SU-DHL-6 (cell line): ENCODE measurements at regions not wholly inside any gene's neighbourhood (a gene's known extent, or its start where the extent isn't known, plus 50 kb on each side); places are given as distances from the start of the nearest gene placed in this dataset.
"Not testable (repeated sequence)": the region's sequence is repeated elsewhere in the genome, so short reads cannot be mapped to it uniquely, and the experiment has no call there.

Source experiments
- H2AFZ ChIP-seq: fragments of 200-600 bp; sonication (generic); 2 replicates; pipeline ENCODE4 v1.6.1; 2014; ENCODE audit warnings: low read depth, mild to moderate bottlenecking, moderate library complexity, mixed read lengths, antibody characterized with exemption, low read length; ENCODE audit not compliant: severe bottlenecking
- H3F3A ChIP-seq: fragments of 200-600 bp; shearing (Covaris generic); 2 replicates; pipeline ENCODE4 v1.6.0; 2016; ENCODE audit warnings: antibody characterized with exemption, mild to moderate bottlenecking; ENCODE audit not compliant: insufficient read depth
- H3K27ac ChIP-seq: fragments of 200-600 bp; sonication (generic); 2 replicates; pipeline ENCODE4 v1.5.1; 2016; ENCODE audit warnings: low read depth, mild to moderate bottlenecking, low read length, moderate library complexity, mixed read lengths
- H3K27me3 ChIP-seq: fragments of 200-600 bp; sonication (generic), shearing (Covaris generic); 2 replicates; pipeline ENCODE4 v1.6.0; 2014; ENCODE audit warnings: mild to moderate bottlenecking, low read length
- H3K36me3 ChIP-seq: fragments of 200-600 bp; sonication (generic); 2 replicates; pipeline ENCODE4 v1.6.1; 2014; ENCODE audit warnings: mild to moderate bottlenecking, low read length, mixed read lengths
- H3K4me2 ChIP-seq: fragments of 300-600, 200-600 bp; shearing (Covaris generic), sonication (generic); 2 replicates; pipeline ENCODE4 v1.6.0; 2014; ENCODE audit warnings: low read length, low read depth, mild to moderate bottlenecking; ENCODE audit not compliant: poor library complexity, severe bottlenecking
- H3K4me3 ChIP-seq: fragments of 200-600 bp; sonication (generic); 2 replicates; pipeline ENCODE4 v1.5.1; 2014; ENCODE audit warnings: antibody characterized with exemption, low read length, mild to moderate bottlenecking, mixed read lengths; ENCODE audit not compliant: insufficient read depth, poor library complexity, severe bottlenecking
- H3K79me2 ChIP-seq: fragments of 200-600 bp; sonication (generic); 2 replicates; pipeline ENCODE4 v1.6.1; 2014; ENCODE audit warnings: mild to moderate bottlenecking, low read length, moderate library complexity; ENCODE audit not compliant: insufficient read depth
- H3K9ac ChIP-seq: fragments of 200-600 bp; sonication (generic); 2 replicates; pipeline ENCODE4 v1.7.0; 2014; ENCODE audit warnings: mild to moderate bottlenecking, low read length
- H3K9me2 ChIP-seq: fragments of 200-600 bp; sonication (generic); replicated peaks from 2 replicates; pipeline ENCODE4 v1.6.1; 2014; ENCODE audit warnings: low read length; ENCODE audit not compliant: insufficient read depth
- H3K9me3 ChIP-seq: fragments of 200-600 bp; sonication (generic); 2 replicates; pipeline ENCODE4 v1.6.1; 2014; ENCODE audit warnings: low read length, mixed read lengths; ENCODE audit not compliant: insufficient read depth
- H4K20me1 ChIP-seq: fragments of 200-600 bp; sonication (generic); 2 replicates; pipeline ENCODE4 v1.6.1; 2014; ENCODE audit warnings: low read depth, mild to moderate bottlenecking, antibody characterized with exemption, low read length, moderate library complexity, mixed read lengths
- EZH2phosphoT487 ChIP-seq: fragments of 200-600 bp; sonication (generic), shearing (Covaris generic); conservative IDR thresholded peaks from 2 replicates; pipeline ENCODE4 v1.6.1; 2018; ENCODE audit warnings: mild to moderate bottlenecking, antibody characterized with exemption, low read length, moderate library complexity, mixed read lengths
- TF ChIP-seq, protein P1 (sequence below): fragments of 200-600 bp; sonication (generic); IDR thresholded peaks from one replicate; pipeline ENCODE4 v1.5.1; 2017; ENCODE audit warnings: antibody characterized with exemption, mild to moderate bottlenecking, low read length, moderate library complexity; ENCODE audit not compliant: insufficient read depth, poor library complexity, severe bottlenecking

DNA sequence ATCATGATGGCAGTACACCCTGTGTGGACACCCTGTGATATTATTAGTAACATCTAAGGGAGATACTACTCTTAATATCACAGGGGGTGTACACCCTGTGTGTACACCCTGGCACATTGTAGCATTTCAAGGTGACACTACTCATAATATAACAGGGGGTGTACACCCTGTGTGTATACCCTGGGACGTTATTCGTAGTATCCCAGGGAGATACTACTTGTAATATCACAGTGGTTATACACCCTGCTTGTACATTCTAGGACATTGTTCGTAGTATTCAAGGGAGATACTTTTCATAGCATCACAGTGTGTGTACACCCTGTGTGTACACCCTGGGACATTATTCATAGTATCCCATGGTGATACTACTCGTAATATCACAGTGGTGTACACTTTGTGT lies 67.4 kb upstream of the CNIH3 start:
- no peak overlapping the region for H3K4me3 ChIP-seq
- H4K20me1 ChIP-seq: no peaks in the 10 kb centered on the region
- no peak for TF ChIP-seq EZH2phosphoT487
- TF ChIP-seq, protein P1, sequence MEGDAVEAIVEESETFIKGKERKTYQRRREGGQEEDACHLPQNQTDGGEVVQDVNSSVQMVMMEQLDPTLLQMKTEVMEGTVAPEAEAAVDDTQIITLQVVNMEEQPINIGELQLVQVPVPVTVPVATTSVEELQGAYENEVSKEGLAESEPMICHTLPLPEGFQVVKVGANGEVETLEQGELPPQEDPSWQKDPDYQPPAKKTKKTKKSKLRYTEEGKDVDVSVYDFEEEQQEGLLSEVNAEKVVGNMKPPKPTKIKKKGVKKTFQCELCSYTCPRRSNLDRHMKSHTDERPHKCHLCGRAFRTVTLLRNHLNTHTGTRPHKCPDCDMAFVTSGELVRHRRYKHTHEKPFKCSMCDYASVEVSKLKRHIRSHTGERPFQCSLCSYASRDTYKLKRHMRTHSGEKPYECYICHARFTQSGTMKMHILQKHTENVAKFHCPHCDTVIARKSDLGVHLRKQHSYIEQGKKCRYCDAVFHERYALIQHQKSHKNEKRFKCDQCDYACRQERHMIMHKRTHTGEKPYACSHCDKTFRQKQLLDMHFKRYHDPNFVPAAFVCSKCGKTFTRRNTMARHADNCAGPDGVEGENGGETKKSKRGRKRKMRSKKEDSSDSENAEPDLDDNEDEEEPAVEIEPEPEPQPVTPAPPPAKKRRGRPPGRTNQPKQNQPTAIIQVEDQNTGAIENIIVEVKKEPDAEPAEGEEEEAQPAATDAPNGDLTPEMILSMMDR: no peak
- H3K79me2 ChIP-seq: no peaks in the 10 kb centered on the region
- no peak overlapping the region for H3K4me2 ChIP-seq
- H2AFZ ChIP-seq: no peak overlapping the region
- no peaks in the 10 kb centered on the region for H3F3A ChIP-seq
- no peak overlapping the region for H3K9ac ChIP-seq
- H3K9me2 ChIP-seq: no peaks in the 10 kb centered on the region
- no peaks in the 10 kb centered on the region for H3K27me3 ChIP-seq
- no peak overlapping the region for H3K27ac ChIP-seq
- H3K36me3 ChIP-seq: no peaks in the 10 kb centered on the region
- no peaks in the 10 kb centered on the region for H3K9me3 ChIP-seq

DNA sequence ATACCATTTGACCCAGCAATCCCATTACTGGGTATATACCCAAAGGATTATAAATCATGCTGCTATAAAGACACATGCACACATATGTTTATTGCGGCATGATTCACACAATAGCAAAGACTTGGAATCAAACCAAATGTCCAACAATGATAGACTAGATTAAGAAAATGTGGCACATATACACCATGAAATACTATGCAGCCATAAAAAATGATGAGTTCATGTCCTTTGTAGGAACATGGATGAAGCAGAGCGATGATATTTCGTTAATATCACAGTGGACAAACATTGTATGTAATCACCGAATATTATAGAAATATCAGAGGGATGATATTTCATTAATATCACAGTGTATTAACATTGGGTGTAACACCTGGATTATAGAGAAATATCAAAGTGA lies 64.9 kb upstream of the CNIH3 start:
- not testable (repeated sequence) for H3K9me3 ChIP-seq, H2AFZ ChIP-seq, H4K20me1 ChIP-seq, H3K4me2 ChIP-seq, H3F3A ChIP-seq, H3K36me3 ChIP-seq, H3K9me2 ChIP-seq, H3K27ac ChIP-seq, H3K4me3 ChIP-seq, H3K27me3 ChIP-seq, H3K79me2 ChIP-seq, H3K9ac ChIP-seq

DNA sequence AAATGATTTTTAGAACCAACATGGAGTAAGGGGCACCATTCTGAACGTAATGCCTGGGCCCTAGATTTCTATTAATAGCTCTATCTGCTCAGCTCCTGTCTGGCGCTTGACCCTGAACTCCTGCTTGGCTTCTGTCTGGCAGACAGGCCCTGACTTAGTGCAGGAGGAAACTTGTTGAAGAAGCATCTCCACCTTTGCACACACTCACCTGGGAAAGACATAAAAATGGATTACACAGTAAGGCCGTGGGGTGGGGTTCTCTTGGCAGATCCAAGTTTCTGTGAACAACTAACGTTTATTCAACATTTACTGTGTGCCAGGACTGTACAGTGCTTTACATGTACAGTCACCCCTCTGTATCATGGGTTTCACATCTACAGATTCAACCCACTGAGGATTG lies 62.1 kb upstream of the CNIH3 start:
- no peaks in the 10 kb centered on the region for H4K20me1 ChIP-seq
- no peaks in the 10 kb centered on the region for H3K79me2 ChIP-seq
- no peak overlapping the region for H2AFZ ChIP-seq
- H3K4me2 ChIP-seq: no peak overlapping the region
- H3K4me3 ChIP-seq: no peak overlapping the region
- no peak overlapping the region for H3K27ac ChIP-seq
- no peaks in the 10 kb centered on the region for H3K9me3 ChIP-seq
- H3K27me3 ChIP-seq: no peaks in the 10 kb centered on the region
- H3K36me3 ChIP-seq: no peaks in the 10 kb centered on the region
- H3K9ac ChIP-seq: no peak overlapping the region
- no peaks in the 10 kb centered on the region for H3K9me2 ChIP-seq
- H3F3A ChIP-seq: no peaks in the 10 kb centered on the region
- TF ChIP-seq, protein P1: no peak

DNA sequence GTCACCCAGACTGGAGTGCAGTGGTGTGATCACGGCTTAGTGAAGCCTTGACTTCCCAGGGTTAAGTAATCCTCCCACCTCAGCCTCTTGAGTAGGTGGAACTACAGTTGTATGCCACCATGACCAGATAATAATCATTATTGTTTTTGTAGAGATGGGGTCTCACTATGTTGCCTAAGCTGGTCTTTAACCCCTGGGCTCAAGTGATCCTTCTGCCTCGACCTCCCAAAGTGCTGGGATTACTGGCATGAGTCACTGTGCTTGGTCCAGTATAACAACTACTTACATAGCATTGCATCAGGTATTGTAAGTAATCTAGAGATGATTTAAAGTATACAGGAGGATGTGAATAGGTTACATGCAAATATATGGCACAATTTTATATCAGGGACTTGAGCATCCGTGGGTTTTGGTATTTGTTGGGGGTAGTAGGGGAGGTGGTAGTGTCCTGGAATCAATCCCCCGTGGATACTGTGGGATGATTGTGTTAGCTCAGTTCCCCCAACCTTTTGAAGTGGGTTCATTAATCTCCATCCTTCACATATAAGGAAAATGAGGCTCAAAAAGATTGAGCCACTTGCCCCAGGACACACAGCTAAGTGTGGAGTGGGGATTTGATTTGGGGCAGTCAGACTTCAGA lies 61.4 kb upstream of the CNIH3 start:
- H2AFZ ChIP-seq: no peak overlapping the region
- H3K79me2 ChIP-seq: no peaks in the 10 kb centered on the region
- no peaks in the 10 kb centered on the region for H3K27me3 ChIP-seq
- H4K20me1 ChIP-seq: no peaks in the 10 kb centered on the region
- H3K4me3 ChIP-seq: no peak overlapping the region
- H3K27ac ChIP-seq: no peak overlapping the region
- no peaks in the 10 kb centered on the region for H3K9me2 ChIP-seq
- H3K9me3 ChIP-seq: no peaks in the 10 kb centered on the region
- no peaks in the 10 kb centered on the region for H3K36me3 ChIP-seq
- H3K4me2 ChIP-seq: no peak overlapping the region
- TF ChIP-seq, protein P1: no peak
- no peak for TF ChIP-seq EZH2phosphoT487
- no peak overlapping the region for H3K9ac ChIP-seq
- no peaks in the 10 kb centered on the region for H3F3A ChIP-seq
